D721Med (cell line): ENCODE measurements at regions not wholly inside any gene's neighbourhood (a gene's known extent, or its start where the extent isn't known, plus 50 kb on each side); places are given as distances from the start of the nearest gene placed in this dataset.

Experiments
- DNase-seq: peaks from one replicate; pipeline ENCODE4 v3.0.0; 2011; ENCODE audit warnings: low spot score; ENCODE audit not compliant: insufficient read length
- FAIRE-seq: peaks from 2 replicates; lab custom pipeline; 2011; peaks lifted over from hg19 to GRCh38; lab: Jason Lieb, UNC
- TF ChIP-seq, protein P1 (sequence below): IDR thresholded peaks from 2 replicates; pipeline ENCODE4 v1.5.1; 2012; ENCODE audit warnings: mild to moderate bottlenecking, control low read depth; ENCODE audit not compliant: insufficient read depth; ENCODE audit errors: missing control alignments

DNA sequence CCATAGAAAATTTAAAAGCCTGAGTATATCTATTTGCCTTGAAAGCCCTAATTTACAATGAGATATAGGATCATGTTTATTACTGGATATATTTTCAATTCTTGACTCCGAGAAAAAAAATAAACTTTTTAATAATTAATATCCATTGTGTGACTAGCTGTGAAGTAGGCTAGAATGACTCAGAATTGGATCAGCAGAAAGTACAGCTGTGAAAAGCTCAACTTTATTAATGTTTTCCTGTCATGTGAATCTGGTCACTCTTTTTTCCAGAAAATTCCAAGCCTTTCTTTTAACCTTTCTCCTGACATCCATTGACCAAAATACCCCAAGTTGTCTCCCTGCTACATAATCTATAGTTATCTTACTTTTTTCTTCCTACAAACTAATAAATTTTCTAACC, 171.8 kb upstream of the PACRGL start:
- FAIRE-seq (no peak), DNase-seq (no peak)
- TF ChIP-seq, protein P1, sequence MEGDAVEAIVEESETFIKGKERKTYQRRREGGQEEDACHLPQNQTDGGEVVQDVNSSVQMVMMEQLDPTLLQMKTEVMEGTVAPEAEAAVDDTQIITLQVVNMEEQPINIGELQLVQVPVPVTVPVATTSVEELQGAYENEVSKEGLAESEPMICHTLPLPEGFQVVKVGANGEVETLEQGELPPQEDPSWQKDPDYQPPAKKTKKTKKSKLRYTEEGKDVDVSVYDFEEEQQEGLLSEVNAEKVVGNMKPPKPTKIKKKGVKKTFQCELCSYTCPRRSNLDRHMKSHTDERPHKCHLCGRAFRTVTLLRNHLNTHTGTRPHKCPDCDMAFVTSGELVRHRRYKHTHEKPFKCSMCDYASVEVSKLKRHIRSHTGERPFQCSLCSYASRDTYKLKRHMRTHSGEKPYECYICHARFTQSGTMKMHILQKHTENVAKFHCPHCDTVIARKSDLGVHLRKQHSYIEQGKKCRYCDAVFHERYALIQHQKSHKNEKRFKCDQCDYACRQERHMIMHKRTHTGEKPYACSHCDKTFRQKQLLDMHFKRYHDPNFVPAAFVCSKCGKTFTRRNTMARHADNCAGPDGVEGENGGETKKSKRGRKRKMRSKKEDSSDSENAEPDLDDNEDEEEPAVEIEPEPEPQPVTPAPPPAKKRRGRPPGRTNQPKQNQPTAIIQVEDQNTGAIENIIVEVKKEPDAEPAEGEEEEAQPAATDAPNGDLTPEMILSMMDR: no peak

DNA sequence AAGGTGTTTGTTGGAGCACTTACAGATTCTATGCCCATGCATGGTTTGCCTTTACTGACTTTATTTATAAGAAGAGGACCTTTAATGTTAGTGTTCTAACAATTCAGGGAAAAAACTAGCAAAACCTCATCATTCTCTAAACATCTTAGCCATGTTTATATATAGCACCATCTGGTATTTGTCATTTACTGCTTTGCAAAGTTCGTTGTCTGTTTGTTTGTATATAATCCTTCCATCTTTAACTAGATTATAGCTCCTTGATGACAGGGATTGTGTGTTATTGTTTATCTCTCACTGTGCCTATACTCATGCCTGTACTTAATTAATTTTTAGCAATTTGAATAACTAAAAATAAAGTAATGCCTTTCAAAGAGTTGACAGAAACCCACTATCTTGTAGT, 170.6 kb upstream of the PACRGL start:
- no peak for DNase-seq
- FAIRE-seq: peak; percentile 67
- TF ChIP-seq, protein P1: no peak

DNA sequence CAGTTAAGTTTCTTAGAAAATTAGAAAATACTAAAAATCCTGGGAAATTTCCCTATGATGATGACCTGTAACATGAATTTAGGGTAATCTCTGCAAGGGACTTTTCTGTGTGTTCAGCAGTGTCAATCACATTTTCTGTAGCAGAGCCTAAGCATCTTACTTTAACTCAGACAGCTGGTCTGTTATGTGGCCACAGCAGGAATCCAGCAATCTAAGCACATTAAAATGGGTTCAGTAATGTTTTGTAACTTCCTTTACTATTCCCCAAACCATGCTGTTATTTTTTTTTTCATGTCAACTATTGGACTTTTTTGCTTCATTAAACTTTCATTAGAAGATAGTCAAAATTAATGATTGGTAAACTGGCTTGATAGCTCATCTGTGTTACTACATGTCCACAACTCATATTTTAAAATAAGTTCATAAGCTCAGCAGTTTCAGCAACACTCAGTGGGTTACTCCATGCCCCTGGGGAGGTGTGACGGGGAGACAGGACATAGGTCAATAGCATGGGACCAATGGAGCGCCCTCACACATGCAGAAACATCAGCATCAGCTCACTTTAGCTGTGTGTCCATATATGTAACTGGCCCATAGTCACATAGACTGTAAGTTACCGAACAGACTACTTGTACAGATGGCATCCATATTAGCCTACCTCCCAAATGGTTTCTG, 168.0 kb upstream of the PACRGL start:
- TF ChIP-seq, protein P1: no peak
- DNase-seq: no peak
- peak; percentile 84 for FAIRE-seq

DNA sequence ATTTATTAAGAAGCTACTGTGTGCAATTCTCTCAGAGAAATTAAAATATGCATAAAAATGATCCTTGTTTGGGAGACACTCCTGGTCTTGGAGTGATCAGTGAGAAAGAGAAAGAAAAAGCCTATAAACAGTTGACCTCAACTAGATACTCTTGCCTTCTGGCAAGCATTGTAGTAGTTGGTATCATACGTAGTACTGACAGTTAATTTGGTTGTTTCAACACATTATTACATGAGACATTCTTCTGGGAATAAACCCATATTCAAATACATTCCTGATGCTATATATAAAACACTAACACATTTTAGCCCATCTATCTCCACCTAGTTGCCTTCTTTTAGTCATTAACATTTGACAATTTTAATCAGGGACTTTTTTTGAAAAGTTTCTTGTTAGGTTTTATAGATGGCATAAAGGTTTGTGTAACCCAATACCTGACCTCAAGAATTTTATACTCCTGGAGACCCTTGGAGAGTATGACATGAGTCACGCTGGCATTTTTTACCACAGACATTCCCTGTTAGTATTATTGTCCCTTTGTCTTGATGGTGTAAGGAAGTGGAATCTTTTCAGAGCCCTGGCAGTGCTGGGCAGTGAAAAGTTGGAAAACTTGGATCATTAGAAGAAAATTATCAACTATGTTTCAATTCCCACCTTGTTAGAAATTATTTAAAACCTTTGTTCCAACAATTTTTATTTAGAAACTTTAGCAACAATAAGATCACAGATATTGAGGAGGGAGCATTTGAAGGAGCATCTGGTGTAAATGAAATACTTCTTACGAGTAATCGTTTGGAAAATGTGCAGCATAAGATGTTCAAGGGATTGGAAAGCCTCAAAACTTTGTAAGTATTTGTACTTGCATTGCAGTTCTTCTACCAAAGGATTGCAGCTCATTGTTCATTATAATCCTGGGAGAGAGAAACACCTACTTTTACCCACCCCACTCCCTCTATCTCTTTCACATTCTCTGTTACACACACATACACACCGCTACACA, 167.1 kb upstream of the PACRGL start:
- TF ChIP-seq, protein P1: no peak
- FAIRE-seq (no peak), DNase-seq (no peak)

DNA sequence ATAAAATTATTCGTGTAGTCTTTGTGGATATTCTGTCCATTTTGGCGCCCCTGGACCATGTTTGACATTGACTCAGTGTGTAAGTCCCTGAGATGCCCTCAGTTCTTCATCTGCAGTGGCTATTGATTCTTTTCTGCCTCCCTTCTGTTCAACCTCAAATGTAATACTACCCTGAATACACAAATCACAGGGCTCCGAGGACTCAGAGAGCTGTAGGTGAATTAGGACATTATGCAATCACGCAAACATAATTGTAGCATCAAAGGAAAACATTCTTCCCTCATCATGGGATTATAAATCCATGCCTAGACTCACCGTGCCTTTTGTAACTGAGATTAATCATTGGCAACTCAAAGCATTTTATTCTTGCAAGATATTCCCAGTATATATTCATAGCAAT, 161.4 kb upstream of the PACRGL start:
- FAIRE-seq (no peak), DNase-seq (no peak)
- TF ChIP-seq, protein P1: no peak

DNA sequence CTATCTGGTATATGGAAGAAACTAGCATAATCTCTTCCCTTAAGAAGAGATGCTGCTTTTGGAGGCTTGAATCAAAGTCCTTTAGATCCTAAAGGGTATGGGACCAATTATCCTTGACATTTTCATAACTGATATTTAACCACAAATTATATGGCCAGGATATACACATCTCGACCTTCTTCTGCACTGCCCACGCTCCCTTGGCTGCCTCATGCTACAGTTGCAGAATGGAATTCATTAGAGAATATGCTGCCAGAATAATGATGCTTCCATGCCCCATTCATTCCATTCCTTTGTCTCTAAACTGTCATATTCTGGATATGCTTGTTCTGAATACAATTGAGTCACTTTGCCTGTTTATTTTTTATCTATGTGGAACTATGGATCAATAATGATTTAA, 157.1 kb upstream of the PACRGL start:
- TF ChIP-seq, protein P1: no peak
- FAIRE-seq (no peak), DNase-seq (no peak)
